OCI-LY3 (cell line): ENCODE measurements at regions not wholly inside any gene's neighbourhood (a gene's known extent, or its start where the extent isn't known, plus 50 kb on each side); places are given as distances from the start of the nearest gene placed in this dataset.

Experiments
- EZH2phosphoT487 ChIP-seq: fragments of 200-600 bp; shearing (Covaris generic); IDR thresholded peaks from 2 replicates; pipeline ENCODE4 v1.6.1; 2018; ENCODE audit warnings: antibody characterized with exemption, mixed run types, low read depth
- TF ChIP-seq, protein P1 (sequence below): fragments of 200-600, 300-600 bp; sonication (generic); IDR thresholded peaks from 2 replicates; pipeline ENCODE4 v1.5.1; 2014; ENCODE audit warnings: antibody characterized with exemption, low read length, low read depth

GRCh38 chr6:141976994-141977393, 155.7 kb upstream of the GJE1 start:
- TF ChIP-seq, protein P1, sequence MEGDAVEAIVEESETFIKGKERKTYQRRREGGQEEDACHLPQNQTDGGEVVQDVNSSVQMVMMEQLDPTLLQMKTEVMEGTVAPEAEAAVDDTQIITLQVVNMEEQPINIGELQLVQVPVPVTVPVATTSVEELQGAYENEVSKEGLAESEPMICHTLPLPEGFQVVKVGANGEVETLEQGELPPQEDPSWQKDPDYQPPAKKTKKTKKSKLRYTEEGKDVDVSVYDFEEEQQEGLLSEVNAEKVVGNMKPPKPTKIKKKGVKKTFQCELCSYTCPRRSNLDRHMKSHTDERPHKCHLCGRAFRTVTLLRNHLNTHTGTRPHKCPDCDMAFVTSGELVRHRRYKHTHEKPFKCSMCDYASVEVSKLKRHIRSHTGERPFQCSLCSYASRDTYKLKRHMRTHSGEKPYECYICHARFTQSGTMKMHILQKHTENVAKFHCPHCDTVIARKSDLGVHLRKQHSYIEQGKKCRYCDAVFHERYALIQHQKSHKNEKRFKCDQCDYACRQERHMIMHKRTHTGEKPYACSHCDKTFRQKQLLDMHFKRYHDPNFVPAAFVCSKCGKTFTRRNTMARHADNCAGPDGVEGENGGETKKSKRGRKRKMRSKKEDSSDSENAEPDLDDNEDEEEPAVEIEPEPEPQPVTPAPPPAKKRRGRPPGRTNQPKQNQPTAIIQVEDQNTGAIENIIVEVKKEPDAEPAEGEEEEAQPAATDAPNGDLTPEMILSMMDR = no peak
- TF ChIP-seq EZH2phosphoT487 = no peak
